Common myeloid progenitor, CD34-positive (primary cell): ENCODE measurements at regions not wholly inside any gene's neighbourhood (a gene's known extent, or its start where the extent isn't known, plus 50 kb on each side); places are given as distances from the start of the nearest gene placed in this dataset.

Source experiments
- CTCF ChIA-PET: fragments of 350-600 bp; sonication (Branson Sonifier 250); formaldehyde crosslinking; loops from one replicate; lab custom pipeline; 2021; ENCODE audit warnings: antibody characterized with exemption; lab: Charles Lee
- POLR2A ChIA-PET: fragments of 350-600 bp; sonication (Branson Sonifier 250); formaldehyde crosslinking; loops from one replicate; lab custom pipeline; 2021; ENCODE audit warnings: antibody characterized with exemption; lab: Charles Lee
- DNase-seq, 3 donors: peaks; one replicate each; pipeline versions ENCODE4 v3.0.0 to v3.0.0-alpha.2; 2013
- H3K27ac ChIP-seq, 2 experiments: 1 replicate in 1 of 2; 2 replicates in 1 of 2; pipeline ENCODE4 v1.7.0; 2013; ENCODE audit warnings: inconsistent platforms in 2 of 2, low read length in 2 of 2, mild to moderate bottlenecking in 2 of 2, low read depth in 1 of 2, moderate library complexity in 1 of 2; ENCODE audit not compliant: severe bottlenecking in 2 of 2, insufficient read depth in 1 of 2, poor library complexity in 1 of 2
- H3K27me3 ChIP-seq, 5 experiments: replicated peaks in 2 of 5; 1 replicate in 3 of 5; 2 replicates in 2 of 5; pipeline versions ENCODE4 v1.6.1 to v1.7.0; 2013; ENCODE audit warnings: low read length in 4 of 5, mild to moderate bottlenecking in 2 of 5, moderate library complexity in 2 of 5, inconsistent platforms in 1 of 5; ENCODE audit not compliant: insufficient read depth in 5 of 5, control insufficient read depth in 4 of 5
- H3K36me3 ChIP-seq, 4 experiments: 1 replicate in 2 of 4; 2 replicates in 2 of 4; pipeline versions ENCODE4 v1.6.1 to v1.7.0; 2013; ENCODE audit warnings: low read length in 3 of 4, control low read depth in 1 of 4, mild to moderate bottlenecking in 1 of 4; ENCODE audit not compliant: control insufficient read depth in 4 of 4, insufficient read depth in 4 of 4
- H3K4me1 ChIP-seq, 4 experiments: 1 replicate in 3 of 4; 2 replicates in 1 of 4; pipeline versions ENCODE4 v1.6.1 to v1.7.1; 2013; ENCODE audit warnings: low read length in 3 of 4, mild to moderate bottlenecking in 3 of 4, control low read depth in 1 of 4, inconsistent platforms in 1 of 4, moderate library complexity in 1 of 4; ENCODE audit not compliant: control insufficient read depth in 4 of 4, insufficient read depth in 4 of 4; ENCODE audit errors: control extremely low read depth in 1 of 4
- H3K4me3 ChIP-seq, 7 experiments: 1 replicate in 4 of 7; 2 replicates in 3 of 7; pipeline versions ENCODE4 v1.5.1 to v1.7.0; 2013; ENCODE audit warnings: mild to moderate bottlenecking in 7 of 7, low read length in 6 of 7, moderate library complexity in 6 of 7, inconsistent platforms in 2 of 7, low read depth in 2 of 7, control low read depth in 1 of 7; ENCODE audit not compliant: insufficient read depth in 4 of 7, control insufficient read depth in 1 of 7; ENCODE audit errors: extremely low read depth in 1 of 7
- H3K9me3 ChIP-seq, 5 experiments: 1 replicate in 4 of 5; 2 replicates in 1 of 5; pipeline versions ENCODE4 v1.6.1 to v1.7.1; 2013; ENCODE audit warnings: low read length in 4 of 5, mild to moderate bottlenecking in 2 of 5, inconsistent platforms in 1 of 5, low read depth in 1 of 5, moderate library complexity in 1 of 5; ENCODE audit not compliant: control insufficient read depth in 4 of 5, insufficient read depth in 2 of 5; ENCODE audit errors: control extremely low read depth in 1 of 5
- WGBS: methylation state at CpG from one replicate; pipeline ENCODE4 v1.1.5; 2013; ENCODE audit not compliant: insufficient coverage; 5-methylcytosine and 5-hydroxymethylcytosine counted together

- DNase-seq: peak in 2 of 3 donors; percentile 24 to 41
- Histone ChIP-seq H3K36me3 (no peaks in the 10 kb centered on the region), H3K27ac (peak overlapping the region in 1 of 2 experiments; percentile 73), H3K9me3 (no peaks in the 10 kb centered on the region), H3K4me3 (no peak overlapping the region), H3K27me3 (no peaks in the 10 kb centered on the region), H3K4me1 (peaks cover 4 to 53% (median 44%) of the 10 kb centered on the region in 4 experiments)
- 80% methylated on average over 3 of the region's 3 CpGs for WGBS
- ChIA-PET POLR2A (no interaction called here), CTCF (interaction anchor here (0.7 to 2.0 kb wide), 10 partner anchors 9 to 208 kb away, joined by 3 to 15 read pairs (median 5); no protein-coding TSS in a partner anchor)
Observed at GRCh38 chr6:109235481-109236038, 140.3 kb downstream of the CEP57L1 start.

- Histone ChIP-seq H3K4me3 (no peak overlapping the region), H3K4me1 (peaks cover 0 to 2% (median 0%) of the 10 kb centered on the region in 4 experiments), H3K27me3 (no peaks in the 10 kb centered on the region), H3K36me3 (no peaks in the 10 kb centered on the region), H3K9me3 (peaks cover 0 to 3% (median 0%) of the 10 kb centered on the region in 5 experiments), H3K27ac (no peak overlapping the region)
- POLR2A ChIA-PET: no interaction called here
- CTCF ChIA-PET: interaction anchor here (2.7 kb wide), 1 partner anchor 43 kb away, joined by 9 read pairs; no protein-coding TSS in a partner anchor
- no peak for DNase-seq
- WGBS: 97% methylated on average over 7 of the region's 7 CpGs
Observed at GRCh38 chr6:109230453-109230852, 135.1 kb downstream of the CEP57L1 start.

- no peak overlapping the region for H3K27ac ChIP-seq
- ChIA-PET POLR2A (no interaction called here), CTCF (interaction anchor here (2.7 kb wide), 1 partner anchor 42 kb away, joined by 9 read pairs; no protein-coding TSS in a partner anchor)
- H3K4me1 ChIP-seq: no peaks in the 10 kb centered on the region
- 97% methylated on average over 4 of the region's 4 CpGs for WGBS
- H3K27me3 ChIP-seq: no peaks in the 10 kb centered on the region
- DNase-seq: no peak
- H3K36me3 ChIP-seq: no peaks in the 10 kb centered on the region
- peaks cover 0 to 5% (median 0%) of the 10 kb centered on the region in 5 experiments for H3K9me3 ChIP-seq
- H3K4me3 ChIP-seq: no peak overlapping the region
Observed at GRCh38 chr6:109229536-109229935, 134.2 kb downstream of the CEP57L1 start.

GRCh38 chr6:109227646-109228045 lies 132.3 kb downstream of the CEP57L1 start:
- POLR2A ChIA-PET: no interaction called here
- Histone ChIP-seq H3K9me3 (peaks cover 0 to 5% (median 0%) of the 10 kb centered on the region in 5 experiments), H3K36me3 (no peaks in the 10 kb centered on the region), H3K4me1 (no peaks in the 10 kb centered on the region), H3K27me3 (no peaks in the 10 kb centered on the region), H3K4me3 (no peak overlapping the region), H3K27ac (no peak overlapping the region)
- DNase-seq: no peak
- CTCF ChIA-PET: interaction anchor here (1.0 to 1.1 kb wide), 2 partner anchors 40 to 156 kb away, joined by 3 read pairs; no protein-coding TSS in a partner anchor

DNA sequence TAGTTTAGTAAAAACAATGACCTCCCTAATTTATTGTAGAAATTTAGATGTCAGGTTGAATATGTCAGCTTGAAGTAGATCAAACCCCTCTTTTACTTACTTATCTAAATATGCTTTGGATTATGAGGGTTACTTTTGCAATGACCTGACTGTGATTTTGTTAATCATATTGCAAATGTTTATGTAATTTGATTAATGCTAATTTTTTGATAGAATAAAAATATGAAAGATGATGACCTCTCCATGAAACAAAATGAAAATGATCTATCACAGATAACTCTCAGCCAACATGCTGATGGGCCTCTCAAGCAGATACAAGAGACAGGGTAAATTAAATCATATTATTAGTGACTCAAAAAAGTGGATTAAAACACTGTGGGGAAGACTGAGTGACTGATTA lies 131.0 kb downstream of the CEP57L1 start:
- Histone ChIP-seq H3K27me3 (no peaks in the 10 kb centered on the region), H3K9me3 (peaks cover 0 to 5% (median 0%) of the 10 kb centered on the region in 5 experiments), H3K27ac (no peak overlapping the region), H3K4me1 (peaks cover 0 to 2% (median 0%) of the 10 kb centered on the region in 4 experiments), H3K36me3 (no peaks in the 10 kb centered on the region), H3K4me3 (no peak overlapping the region)
- ChIA-PET CTCF (interaction anchor here (0.8 to 1.3 kb wide), 3 partner anchors 9 to 17 kb away, joined by 3 to 5 read pairs (median 3); no protein-coding TSS in a partner anchor), POLR2A (no interaction called here)
- no peak for DNase-seq

DNA sequence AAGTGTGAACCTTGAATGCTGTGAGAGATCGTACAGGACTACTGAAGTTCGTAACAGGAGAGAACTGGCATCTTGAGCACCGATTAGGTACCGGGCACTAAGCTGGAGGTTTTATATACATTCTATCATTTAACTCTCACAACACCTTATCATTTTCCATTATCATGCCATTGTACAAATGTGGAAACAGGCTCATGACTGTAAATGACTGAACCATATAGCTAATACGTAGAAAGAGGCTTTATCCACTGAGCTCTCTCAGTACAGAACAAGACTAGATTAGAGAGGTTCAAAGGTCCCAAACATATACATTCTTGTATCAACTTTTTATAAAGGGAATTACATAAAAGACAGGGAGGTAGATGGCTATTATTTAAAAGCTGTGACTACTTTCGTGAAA lies 130.6 kb downstream of the CEP57L1 start:
- Histone ChIP-seq H3K4me3 (no peak overlapping the region), H3K27ac (no peak overlapping the region), H3K27me3 (no peaks in the 10 kb centered on the region), H3K9me3 (peaks cover 0 to 5% (median 0%) of the 10 kb centered on the region in 5 experiments), H3K36me3 (no peaks in the 10 kb centered on the region), H3K4me1 (peaks cover 0 to 2% (median under 1%) of the 10 kb centered on the region in 4 experiments)
- no peak for DNase-seq
- ChIA-PET CTCF (interaction anchor here (0.6 to 1.7 kb wide), 6 partner anchors 9 to 288 kb away, joined by 3 to 5 read pairs (median 4); no protein-coding TSS in a partner anchor), POLR2A (no interaction called here)
- WGBS: 92% methylated on average over 2 of the region's 6 CpGs

GRCh38 chr6:109224994-109225393 lies 129.7 kb downstream of the CEP57L1 start:
- H3K4me1 ChIP-seq: peaks cover 0 to 9% (median 2%) of the 10 kb centered on the region in 4 experiments
- POLR2A ChIA-PET: no interaction called here

More at GRCh38 chr6:109224994-109225393, 129.7 kb downstream of the CEP57L1 start:
- CTCF ChIA-PET: interaction anchor here (0.9 to 1.7 kb wide), 2 partner anchors 18 to 37 kb away, joined by 4 read pairs; no protein-coding TSS in a partner anchor
- Histone ChIP-seq H3K9me3 (peaks cover 0 to 5% (median 0%) of the 10 kb centered on the region in 5 experiments), H3K27ac (no peak overlapping the region), H3K27me3 (no peaks in the 10 kb centered on the region), H3K36me3 (no peaks in the 10 kb centered on the region), H3K4me3 (no peak overlapping the region)
- no peak for DNase-seq
- no CpG with 5 or more reads among the region's 1 CpG for WGBS
